Right cardiac atrium (tissue), 5 donors: ENCODE measurements at regions not wholly inside any gene's neighbourhood (a gene's known extent, or its start where the extent isn't known, plus 50 kb on each side); places are given as distances from the start of the nearest gene placed in this dataset.

Experiments
- ATAC-seq, 2 donors: fragments of 200-7000 bp; cut with Tn5 transposase; one replicate each; pipeline versions ENCODE4 v1.8.0 to v1.9.1; 2020; ENCODE audit warnings: moderate library complexity in 2 of 2, mild to moderate bottlenecking in 1 of 2
- DNase-seq, 3 donors: peaks; one replicate each; pipeline ENCODE4 v3.0.0-alpha.2; 2020
- H3K27ac ChIP-seq: one replicate; pipeline ENCODE4 v1.5.1; 2013; ENCODE audit warnings: mild to moderate bottlenecking, low read length, control low read depth, moderate library complexity
- H3K27me3 ChIP-seq: one replicate; pipeline ENCODE4 v1.6.1; 2013; ENCODE audit not compliant: control insufficient read depth, insufficient read depth
- H3K4me1 ChIP-seq: one replicate; pipeline ENCODE4 v1.6.1; 2013; ENCODE audit warnings: low read length; ENCODE audit not compliant: control insufficient read depth, insufficient read depth
- H3K4me3 ChIP-seq: one replicate; pipeline ENCODE4 v1.5.1; 2013; ENCODE audit warnings: low read length, control low read depth
- H3K9me3 ChIP-seq: one replicate; pipeline ENCODE4 v1.6.1; 2013; ENCODE audit warnings: low read length; ENCODE audit not compliant: control insufficient read depth
- WGBS: extraction: QIAGEN DNeasy Blood & Tissue Kit; methylation state at CpG from one replicate; pipeline ENCODE4 v1.1.7; 2013; 5-methylcytosine and 5-hydroxymethylcytosine counted together
- intact Hi-C, 4 donors: fragments of 100-400 bp; cut with DNase I; formaldehyde crosslinking; loops; one replicate each; pipeline versions ENCODE4 v1.11.0 to v1.14.0; 2022 to 2023
- donor health status: healthy with polysubstance abuse.
- donor health status: DM: no; HTN: yes; CAD: no.
- donor health status: DM: no; HTN: no; CAD: no.
- donor health status: DM: no; HTN: yes; CAD: no; lungs with severe emphysema.
- donor health status: DM: yes; HTN: yes; CAD: no.

- 92% methylated on average over 19 of the region's 19 CpGs for WGBS
- no peaks in the 10 kb centered on the region for H3K27me3 ChIP-seq
- no peaks in the 10 kb centered on the region for H3K4me1 ChIP-seq
These were observed 53.1 kb upstream of the SLC22A11 start for GRCh38 chr11:64502634-64503033.

GRCh38 chr11:64503186-64503753 is 52.5 kb upstream of the SLC22A11 start:
- 65% methylated on average over 5 of the region's 5 CpGs for WGBS
- Histone ChIP-seq H3K9me3 (no peaks in the 10 kb centered on the region), H3K4me3 (no peak overlapping the region), H3K27ac (no peak overlapping the region), H3K27me3 (no peaks in the 10 kb centered on the region), H3K4me1 (no peaks in the 10 kb centered on the region)
- ATAC-seq = no peak
- intact Hi-C loops = no loop called here
- DNase-seq = no peak

More at GRCh38 chr11:64502634-64503033, 53.1 kb upstream of the SLC22A11 start:
- DNase-seq (no peak), ATAC-seq (no peak)
- intact Hi-C loops = no loop called here
- Histone ChIP-seq H3K27ac (no peak overlapping the region), H3K4me3 (no peak overlapping the region), H3K9me3 (no peaks in the 10 kb centered on the region)

DNA sequence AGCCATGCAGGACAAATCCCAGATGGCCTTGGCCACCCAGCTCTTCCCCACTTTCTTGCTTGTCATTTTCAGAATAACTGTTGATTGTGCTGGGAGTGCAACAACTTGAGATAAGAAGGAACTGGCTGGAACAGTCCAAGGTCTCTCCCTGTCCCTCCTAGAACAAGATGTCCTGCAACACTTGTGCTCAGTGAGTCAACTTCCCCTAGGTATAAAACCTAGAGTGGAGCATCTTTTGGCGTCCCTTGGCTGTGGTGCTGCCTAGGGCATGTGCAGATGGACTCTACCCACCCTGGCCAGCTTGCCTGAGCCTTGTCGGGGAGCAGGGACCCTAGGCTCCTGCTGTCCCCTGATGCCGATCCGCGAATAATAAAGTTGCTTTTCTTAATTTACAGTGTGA is 50.7 kb upstream of the SLC22A11 start:
- Histone ChIP-seq H3K27me3 (no peaks in the 10 kb centered on the region), H3K4me1 (no peaks in the 10 kb centered on the region)
- 94% methylated on average over 5 of the region's 5 CpGs for WGBS

More for the DNA sequence above, 50.7 kb upstream of the SLC22A11 start:
- ATAC-seq = no peak
- Histone ChIP-seq H3K9me3 (no peaks in the 10 kb centered on the region), H3K27ac (no peak overlapping the region), H3K4me3 (no peak overlapping the region)
- intact Hi-C loops = no loop called here
- no peak for DNase-seq
